ENCODE measurements at regions not wholly inside any gene's neighbourhood (a gene's known extent, or its start where the extent isn't known, plus 50 kb on each side); places are given as distances from the start of the nearest gene placed in this dataset.

DNA sequence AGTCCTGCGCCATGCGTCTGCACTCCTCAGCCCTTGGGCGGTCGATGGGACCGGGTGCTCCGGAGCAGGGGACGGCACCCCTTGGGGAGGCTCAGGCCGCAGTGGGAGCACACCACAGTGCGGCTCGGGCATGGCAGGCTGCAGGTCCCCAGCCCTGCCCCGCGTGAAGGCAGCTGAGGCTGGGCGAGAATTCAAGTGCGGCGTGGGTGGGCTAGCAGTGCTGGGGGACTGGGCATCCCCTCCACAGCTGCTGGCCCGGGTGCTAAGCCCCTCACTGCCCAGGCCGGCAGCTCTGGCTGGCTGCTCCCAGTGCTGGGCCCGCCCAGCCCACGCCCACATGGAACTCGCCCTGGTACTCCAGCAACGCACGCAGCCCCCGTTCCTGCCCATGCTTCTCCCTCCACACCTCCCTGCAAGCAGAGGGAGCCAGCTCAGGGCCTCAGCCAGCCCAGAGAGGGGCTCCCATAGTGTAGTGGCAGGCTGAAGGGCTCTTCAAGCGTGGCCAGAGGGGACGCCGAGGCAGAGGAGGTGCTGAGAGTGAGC lies 198.3 kb upstream of the CNTNAP5 start:
- DNase-seq, result no peak
- Histone ChIP-seq H3K4me3 (ENCODE audit: low read depth in 1 of 2, low read length in 2 of 2) (no peak overlapping the region), H3K4me2 (ENCODE audit: insufficient read depth, low read length) (no peak overlapping the region), H3K79me2 (ENCODE audit: insufficient read depth, low read length) (no peaks in the 10 kb centered on the region), H3K9me3 (ENCODE audit: insufficient read depth, low read length, severe bottlenecking) (no peaks in the 10 kb centered on the region), H3K9ac (ENCODE audit: low read depth, low read length) (no peak overlapping the region), H3K27me3 (ENCODE audit: insufficient read depth, low read length, poor library complexity) (no peaks in the 10 kb centered on the region), H3K4me1 (ENCODE audit: insufficient read depth, low read length) (no peaks in the 10 kb centered on the region), H3K27ac (ENCODE audit: low read length) (no peak overlapping the region), H2AFZ (ENCODE audit: low read depth, low read length) (no peak overlapping the region), H3K36me3 (ENCODE audit: insufficient read depth, low read length) (no peaks in the 10 kb centered on the region), H4K20me1 (ENCODE audit: insufficient read depth, low read length) (no peaks in the 10 kb centered on the region)
- ATAC-seq (ENCODE audit: insufficient read depth, low read depth), result no peak
- TF ChIP-seq, protein P1, sequence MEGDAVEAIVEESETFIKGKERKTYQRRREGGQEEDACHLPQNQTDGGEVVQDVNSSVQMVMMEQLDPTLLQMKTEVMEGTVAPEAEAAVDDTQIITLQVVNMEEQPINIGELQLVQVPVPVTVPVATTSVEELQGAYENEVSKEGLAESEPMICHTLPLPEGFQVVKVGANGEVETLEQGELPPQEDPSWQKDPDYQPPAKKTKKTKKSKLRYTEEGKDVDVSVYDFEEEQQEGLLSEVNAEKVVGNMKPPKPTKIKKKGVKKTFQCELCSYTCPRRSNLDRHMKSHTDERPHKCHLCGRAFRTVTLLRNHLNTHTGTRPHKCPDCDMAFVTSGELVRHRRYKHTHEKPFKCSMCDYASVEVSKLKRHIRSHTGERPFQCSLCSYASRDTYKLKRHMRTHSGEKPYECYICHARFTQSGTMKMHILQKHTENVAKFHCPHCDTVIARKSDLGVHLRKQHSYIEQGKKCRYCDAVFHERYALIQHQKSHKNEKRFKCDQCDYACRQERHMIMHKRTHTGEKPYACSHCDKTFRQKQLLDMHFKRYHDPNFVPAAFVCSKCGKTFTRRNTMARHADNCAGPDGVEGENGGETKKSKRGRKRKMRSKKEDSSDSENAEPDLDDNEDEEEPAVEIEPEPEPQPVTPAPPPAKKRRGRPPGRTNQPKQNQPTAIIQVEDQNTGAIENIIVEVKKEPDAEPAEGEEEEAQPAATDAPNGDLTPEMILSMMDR (IDR thresholded peaks at IDR 0.05; ENCODE audit: borderline replicate concordance, extremely low read depth, low read length, poor library complexity, severe bottlenecking), result no peak
- no peak for TF ChIP-seq EZH2 (IDR thresholded peaks at IDR 0.05; ENCODE audit: borderline replicate concordance, low read depth, low read length, severe bottlenecking)

DNA sequence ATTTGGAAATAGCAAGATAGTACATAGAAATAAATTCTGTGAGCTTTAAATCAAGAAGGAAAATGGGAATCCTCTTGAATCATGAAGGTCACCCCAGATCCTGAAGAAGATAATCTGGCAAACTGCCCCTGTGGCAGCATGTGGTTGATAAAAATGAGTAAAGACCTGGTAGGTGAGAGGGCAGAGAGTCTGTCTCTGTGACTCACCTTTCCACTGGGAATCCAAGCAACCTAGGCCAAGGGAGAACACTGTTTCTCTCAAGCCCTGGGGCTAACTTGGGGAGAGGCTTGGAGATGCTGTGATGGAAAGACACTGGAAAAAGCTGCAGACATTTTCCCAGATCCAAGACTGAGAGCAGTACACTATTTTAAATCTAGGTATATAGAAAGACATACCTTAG lies 185.8 kb upstream of the CNTNAP5 start:
- DNase-seq, result no peak
- no peaks in the 10 kb centered on the region for H3K36me3 ChIP-seq (ENCODE audit: insufficient read depth, low read length)
- H3K4me1 ChIP-seq (ENCODE audit: insufficient read depth, low read length), result no peaks in the 10 kb centered on the region
- H3K27ac ChIP-seq (ENCODE audit: low read length), result no peak overlapping the region
- no peaks in the 10 kb centered on the region for H4K20me1 ChIP-seq (ENCODE audit: insufficient read depth, low read length)
- no peak overlapping the region for H2AFZ ChIP-seq (ENCODE audit: low read depth, low read length)
- H3K27me3 ChIP-seq (ENCODE audit: insufficient read depth, low read length, poor library complexity), result no peaks in the 10 kb centered on the region
- H3K79me2 ChIP-seq (ENCODE audit: insufficient read depth, low read length), result no peaks in the 10 kb centered on the region
- no peak for ATAC-seq (ENCODE audit: insufficient read depth, low read depth)
- no peak overlapping the region for H3K4me3 ChIP-seq (ENCODE audit: low read depth in 1 of 2, low read length in 2 of 2)
- H3K4me2 ChIP-seq (ENCODE audit: insufficient read depth, low read length), result no peak overlapping the region
- H3K9ac ChIP-seq (ENCODE audit: low read depth, low read length), result no peak overlapping the region
- TF ChIP-seq, protein P1 (IDR thresholded peaks at IDR 0.05; ENCODE audit: borderline replicate concordance, extremely low read depth, low read length, poor library complexity, severe bottlenecking), result no peak
- TF ChIP-seq EZH2 (IDR thresholded peaks at IDR 0.05; ENCODE audit: borderline replicate concordance, low read depth, low read length, severe bottlenecking), result no peak
- peaks cover 2% of the 10 kb centered on the region for H3K9me3 ChIP-seq (ENCODE audit: insufficient read depth, low read length, severe bottlenecking)

DNA sequence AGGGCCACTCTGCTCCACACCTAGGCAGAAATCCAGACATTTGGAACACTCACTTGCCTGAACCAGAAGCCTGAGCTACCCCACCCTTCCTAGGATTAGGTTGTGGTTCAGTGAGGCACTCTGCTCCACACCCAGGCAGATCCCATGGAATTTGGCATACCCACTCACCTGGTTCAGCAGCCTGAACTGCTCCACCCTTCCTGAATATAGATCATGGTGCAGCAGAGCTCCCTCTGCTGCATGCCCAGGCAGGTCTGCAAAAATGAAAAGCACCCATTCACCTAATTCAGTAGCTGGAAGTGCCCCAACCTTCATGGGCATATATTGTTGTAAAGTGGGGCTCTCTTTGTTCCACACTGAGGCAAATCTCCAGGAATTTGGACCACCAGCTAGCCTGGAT lies 185.1 kb upstream of the CNTNAP5 start:
- Histone ChIP-seq H4K20me1 (ENCODE audit: insufficient read depth, low read length) (no peaks in the 10 kb centered on the region), H3K4me1 (ENCODE audit: insufficient read depth, low read length) (no peaks in the 10 kb centered on the region), H3K36me3 (ENCODE audit: insufficient read depth, low read length) (no peaks in the 10 kb centered on the region), H3K27me3 (ENCODE audit: insufficient read depth, low read length, poor library complexity) (no peaks in the 10 kb centered on the region), H2AFZ (ENCODE audit: low read depth, low read length) (no peak overlapping the region), H3K4me3 (ENCODE audit: low read depth in 1 of 2, low read length in 2 of 2) (no peak overlapping the region), H3K4me2 (ENCODE audit: insufficient read depth, low read length) (no peak overlapping the region), H3K9ac (ENCODE audit: low read depth, low read length) (no peak overlapping the region), H3K27ac (ENCODE audit: low read length) (no peak overlapping the region), H3K79me2 (ENCODE audit: insufficient read depth, low read length) (no peaks in the 10 kb centered on the region), H3K9me3 (ENCODE audit: insufficient read depth, low read length, severe bottlenecking) (peaks cover 2% of the 10 kb centered on the region)
- TF ChIP-seq, protein P1 (IDR thresholded peaks at IDR 0.05; ENCODE audit: borderline replicate concordance, extremely low read depth, low read length, poor library complexity, severe bottlenecking), result no peak
- no peak for TF ChIP-seq EZH2 (IDR thresholded peaks at IDR 0.05; ENCODE audit: borderline replicate concordance, low read depth, low read length, severe bottlenecking)
- DNase-seq, result no peak
- no peak for ATAC-seq (ENCODE audit: insufficient read depth, low read depth)

DNA sequence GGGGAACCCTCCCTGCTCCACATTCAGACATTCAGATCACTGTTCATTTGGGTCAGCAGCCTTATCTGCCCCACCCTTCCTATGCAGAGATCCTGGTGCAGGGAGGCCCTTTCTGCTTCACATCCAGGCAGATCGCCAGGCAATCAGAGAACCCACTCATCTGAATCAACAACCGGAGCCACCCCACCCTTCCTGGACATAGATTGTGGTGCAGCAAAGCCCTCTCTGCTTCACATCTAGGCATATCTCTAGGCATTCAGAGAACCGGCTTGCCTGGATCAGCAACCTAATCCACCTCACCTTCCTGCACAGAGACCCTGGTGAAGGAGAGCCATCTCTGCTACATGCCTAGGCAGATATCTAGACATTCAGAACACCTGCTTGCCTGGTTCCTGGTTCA lies 184.5 kb upstream of the CNTNAP5 start:
- H4K20me1 ChIP-seq (ENCODE audit: insufficient read depth, low read length), result no peaks in the 10 kb centered on the region
- H3K36me3 ChIP-seq (ENCODE audit: insufficient read depth, low read length), result no peaks in the 10 kb centered on the region
- no peaks in the 10 kb centered on the region for H3K79me2 ChIP-seq (ENCODE audit: insufficient read depth, low read length)
- H3K27me3 ChIP-seq (ENCODE audit: insufficient read depth, low read length, poor library complexity), result no peaks in the 10 kb centered on the region
- no peak overlapping the region for H3K4me2 ChIP-seq (ENCODE audit: insufficient read depth, low read length)
- no peak overlapping the region for H3K4me3 ChIP-seq (ENCODE audit: low read depth in 1 of 2, low read length in 2 of 2)
- no peak overlapping the region for H3K27ac ChIP-seq (ENCODE audit: low read length)
- peaks cover 2% of the 10 kb centered on the region for H3K9me3 ChIP-seq (ENCODE audit: insufficient read depth, low read length, severe bottlenecking)
- DNase-seq (no peak), ATAC-seq (ENCODE audit: insufficient read depth, low read depth) (no peak)
- no peak overlapping the region for H2AFZ ChIP-seq (ENCODE audit: low read depth, low read length)
- TF ChIP-seq EZH2 (IDR thresholded peaks at IDR 0.05; ENCODE audit: borderline replicate concordance, low read depth, low read length, severe bottlenecking), result no peak
- TF ChIP-seq, protein P1 (IDR thresholded peaks at IDR 0.05; ENCODE audit: borderline replicate concordance, extremely low read depth, low read length, poor library complexity, severe bottlenecking), result no peak
- H3K9ac ChIP-seq (ENCODE audit: low read depth, low read length), result no peak overlapping the region
- H3K4me1 ChIP-seq (ENCODE audit: insufficient read depth, low read length), result no peaks in the 10 kb centered on the region

Measured in DND-41 (cell line).